Activated T-cell treated with anti-CD3 and anti-CD28 coated beads, Interleukin-2, amount 50 U/mL, for 24 hours (primary cell): ENCODE measurements at regions not wholly inside any gene's neighbourhood (a gene's known extent, or its start where the extent isn't known, plus 50 kb on each side); places are given as distances from the start of the nearest gene placed in this dataset.
"Not testable (repeated sequence)": the region's sequence is repeated elsewhere in the genome, so short reads cannot be mapped to it uniquely, and the experiment has no call there.

Experiments used
- DNase-seq: peaks from one replicate; pipeline ENCODE4 v3.0.0-alpha.2; 2020
- H3K27ac Mint-ChIP-seq: 2 replicates; pipeline ENCODE4 v1.8.0; 2020; ENCODE audit warnings: mild to moderate bottlenecking, mixed read lengths
- H3K27me3 Mint-ChIP-seq: 2 replicates; pipeline ENCODE4 v1.8.0; 2020; ENCODE audit warnings: mixed read lengths
- H3K36me3 Mint-ChIP-seq: 2 replicates; pipeline ENCODE4 v1.8.0; 2020; ENCODE audit warnings: low read depth, mixed read lengths
- H3K4me1 Mint-ChIP-seq: 2 replicates; pipeline ENCODE4 v1.8.0; 2020; ENCODE audit warnings: low read depth, mixed read lengths
- H3K4me3 Mint-ChIP-seq: 2 replicates; pipeline ENCODE4 v1.8.0; 2020; ENCODE audit warnings: mild to moderate bottlenecking, moderate library complexity, mixed read lengths
- H3K9me3 Mint-ChIP-seq: 2 replicates; pipeline ENCODE4 v1.8.0; 2020; ENCODE audit warnings: mixed read lengths

DNA sequence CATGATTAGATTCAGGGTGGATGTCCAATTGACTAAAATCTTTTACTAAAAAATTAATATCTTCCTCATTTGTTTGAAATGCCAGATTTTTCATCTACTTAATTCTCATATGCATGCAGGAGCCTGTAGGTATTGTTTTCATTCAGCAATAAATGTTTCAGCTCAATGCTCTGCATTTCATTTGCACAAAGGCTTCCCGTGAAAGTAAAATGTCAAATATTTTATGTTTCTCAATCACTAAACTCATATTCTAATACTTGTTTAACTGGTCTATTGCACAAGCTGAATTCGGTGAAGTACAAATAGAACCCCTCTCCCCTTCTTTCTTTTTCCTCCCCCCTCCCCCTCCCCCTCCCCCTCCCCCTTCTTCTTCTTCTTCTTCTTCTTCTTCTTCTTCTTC is 175.9 kb downstream of the MCHR2 start:
- no peak for DNase-seq
- Mint-ChIP-seq H3K4me3 (no peak overlapping the region), H3K27ac (no peak overlapping the region), H3K27me3 (peaks cover 39% of the 10 kb centered on the region), H3K4me1 (peaks cover 6% of the 10 kb centered on the region), H3K9me3 (no peaks in the 10 kb centered on the region), H3K36me3 (no peaks in the 10 kb centered on the region)

DNA sequence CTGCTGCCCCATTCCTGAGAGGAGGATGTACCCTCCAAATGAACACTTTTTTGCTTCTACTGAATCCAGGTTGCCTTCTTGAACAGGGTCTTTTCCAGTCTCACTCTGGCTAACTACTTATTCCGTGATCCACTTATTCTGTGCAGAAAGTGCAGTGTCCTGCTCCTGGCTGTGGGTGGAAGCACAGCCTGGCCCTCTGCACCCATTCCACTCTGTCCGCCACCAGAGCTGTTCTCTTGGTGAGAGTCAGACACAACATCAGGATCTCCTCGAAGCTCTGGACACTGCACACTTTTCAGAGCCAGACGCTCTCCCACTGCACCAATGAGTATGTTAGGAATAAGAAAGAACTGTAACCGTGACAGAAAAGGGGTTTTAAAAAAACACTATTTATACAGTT is 174.2 kb downstream of the MCHR2 start:
- no peak overlapping the region for H3K4me3 Mint-ChIP-seq
- DNase-seq = no peak
- H3K27me3 Mint-ChIP-seq = peaks cover 37% of the 10 kb centered on the region
- no peaks in the 10 kb centered on the region for H3K9me3 Mint-ChIP-seq
- H3K36me3 Mint-ChIP-seq = no peaks in the 10 kb centered on the region
- no peak overlapping the region for H3K27ac Mint-ChIP-seq
- H3K4me1 Mint-ChIP-seq = peaks cover 9% of the 10 kb centered on the region

DNA sequence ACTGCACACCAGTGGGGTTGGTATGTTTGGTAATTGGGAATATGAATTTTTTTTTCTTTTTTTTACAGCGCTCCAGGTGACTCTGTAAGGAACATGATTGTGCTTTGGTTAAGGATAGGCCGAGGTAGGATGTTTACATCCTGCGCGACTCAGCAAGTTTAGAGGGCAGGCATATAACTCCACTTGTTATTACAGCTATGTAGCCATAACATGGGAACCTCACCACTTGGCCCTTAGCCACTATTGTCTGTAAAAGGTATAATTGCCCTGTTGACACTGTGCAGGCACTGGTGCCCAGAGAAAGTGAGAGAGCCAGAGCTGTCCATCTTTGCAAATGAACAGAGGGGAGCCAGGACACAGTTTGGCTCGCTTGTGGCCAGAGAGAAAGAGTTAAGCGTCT is 172.9 kb downstream of the MCHR2 start:
- DNase-seq = no peak
- Mint-ChIP-seq H3K9me3 (no peaks in the 10 kb centered on the region), H3K4me3 (no peak overlapping the region), H3K27ac (no peak overlapping the region), H3K27me3 (peaks cover 37% of the 10 kb centered on the region), H3K36me3 (no peaks in the 10 kb centered on the region), H3K4me1 (peaks cover 9% of the 10 kb centered on the region)

DNA sequence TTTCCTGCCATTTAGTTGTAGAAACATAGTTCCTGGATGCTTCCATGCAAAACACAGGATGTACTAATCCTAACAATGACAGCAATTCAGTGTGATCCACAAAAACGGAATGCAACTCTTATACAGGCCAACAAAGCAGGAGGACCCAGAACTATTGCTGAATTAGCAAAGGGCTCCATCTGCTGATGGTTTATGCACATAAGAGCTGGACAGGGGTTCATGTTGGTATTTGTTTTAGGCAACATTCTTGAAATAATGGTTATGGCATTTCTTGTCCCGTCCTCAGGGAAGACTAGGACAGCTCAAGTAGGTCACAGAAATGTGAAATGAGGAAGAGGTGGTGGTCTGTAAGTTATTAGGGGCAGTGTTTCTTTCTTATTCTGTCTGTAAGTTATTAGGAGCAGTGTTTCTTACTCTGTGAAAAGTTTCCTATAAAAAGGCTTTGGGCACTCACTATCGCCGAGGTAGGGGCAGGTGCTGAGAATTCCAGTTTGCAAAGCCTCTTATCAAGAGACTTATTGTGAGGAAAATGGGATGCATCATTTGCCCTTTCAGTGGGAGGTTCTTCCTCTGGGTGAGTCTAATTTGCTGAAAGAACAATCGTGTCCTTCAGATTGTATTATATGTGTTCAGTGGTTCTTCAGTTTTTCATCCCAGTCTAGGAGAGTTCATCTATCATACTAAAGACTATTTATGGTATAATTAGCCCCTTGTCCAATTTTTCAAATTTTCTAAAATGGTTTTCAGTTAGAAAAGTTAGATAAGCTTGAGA is 171.1 kb downstream of the MCHR2 start:
- H3K27ac Mint-ChIP-seq = no peak overlapping the region
- H3K36me3 Mint-ChIP-seq = no peaks in the 10 kb centered on the region
- H3K9me3 Mint-ChIP-seq = no peaks in the 10 kb centered on the region
- DNase-seq = no peak
- peaks cover 32% of the 10 kb centered on the region for H3K27me3 Mint-ChIP-seq
- peak overlapping the region; percentile 62 for H3K4me3 Mint-ChIP-seq
- H3K4me1 Mint-ChIP-seq = peaks cover 9% of the 10 kb centered on the region

DNA sequence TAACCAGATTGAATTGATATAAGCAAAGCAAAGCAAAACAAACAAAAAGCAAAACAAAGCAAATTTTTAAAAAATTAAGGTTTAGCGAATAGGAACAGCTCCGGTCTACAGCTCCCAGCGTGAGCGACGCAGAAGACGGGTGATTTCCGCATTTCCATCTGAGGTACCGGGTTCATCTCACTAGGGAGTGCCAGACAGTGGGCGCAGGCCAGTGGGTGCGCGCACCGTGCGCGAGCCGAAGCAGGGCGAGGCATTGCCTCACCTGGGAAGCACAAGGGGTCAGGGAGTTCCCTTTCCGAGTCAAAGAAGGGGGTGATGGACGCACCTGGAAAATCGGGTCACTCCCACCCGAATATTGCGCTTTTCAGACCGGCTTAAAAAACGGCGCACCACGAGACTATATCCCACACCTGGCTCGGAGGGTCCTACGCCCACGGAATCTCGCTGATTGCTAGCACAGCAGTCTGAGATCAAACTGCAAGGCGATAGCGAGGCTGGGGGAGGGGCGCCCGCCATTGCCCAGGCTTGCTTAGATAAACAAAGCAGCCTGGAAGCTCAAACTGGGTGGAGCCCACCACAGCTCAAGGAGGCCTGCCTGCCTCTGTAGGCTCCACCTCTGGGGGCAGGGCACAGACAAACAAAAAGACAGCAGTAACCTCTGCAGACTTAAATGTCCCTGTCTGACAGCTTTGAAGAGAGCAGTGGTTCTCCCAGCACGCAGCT is 170.3 kb downstream of the MCHR2 start:
- DNase-seq = peak; percentile 30
- H3K36me3 Mint-ChIP-seq, H3K4me1 Mint-ChIP-seq, H3K9me3 Mint-ChIP-seq, H3K27ac Mint-ChIP-seq: not testable (repeated sequence)
- peaks cover 32% of the 10 kb centered on the region for H3K27me3 Mint-ChIP-seq
- H3K4me3 Mint-ChIP-seq = peak overlapping the region; percentile 62

DNA sequence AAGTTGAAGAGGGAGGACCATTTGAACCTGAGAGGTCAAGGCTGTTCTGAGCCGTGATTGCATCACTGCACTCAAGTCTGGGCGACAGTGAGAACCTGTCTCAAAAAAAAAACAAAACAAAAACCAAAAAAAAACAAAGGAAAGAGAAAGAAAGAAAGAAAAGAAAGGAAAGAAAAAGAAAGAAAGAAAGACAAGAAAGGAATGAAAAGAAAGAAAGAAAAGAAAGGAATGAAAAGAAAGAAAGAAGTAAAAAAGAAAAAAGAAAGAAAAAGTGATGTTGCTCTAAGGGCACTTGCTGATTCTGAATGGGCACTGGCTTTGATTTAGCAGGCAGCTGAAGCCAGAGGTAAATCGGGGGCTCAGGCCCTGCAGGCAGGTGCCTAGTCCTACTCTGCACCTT is 161.0 kb downstream of the MCHR2 start:
- Mint-ChIP-seq H3K4me3 (no peak overlapping the region), H3K27ac (no peak overlapping the region), H3K9me3 (no peaks in the 10 kb centered on the region), H3K4me1 (no peaks in the 10 kb centered on the region), H3K27me3 (peaks cover 6% of the 10 kb centered on the region), H3K36me3 (no peaks in the 10 kb centered on the region)
- DNase-seq = no peak

DNA sequence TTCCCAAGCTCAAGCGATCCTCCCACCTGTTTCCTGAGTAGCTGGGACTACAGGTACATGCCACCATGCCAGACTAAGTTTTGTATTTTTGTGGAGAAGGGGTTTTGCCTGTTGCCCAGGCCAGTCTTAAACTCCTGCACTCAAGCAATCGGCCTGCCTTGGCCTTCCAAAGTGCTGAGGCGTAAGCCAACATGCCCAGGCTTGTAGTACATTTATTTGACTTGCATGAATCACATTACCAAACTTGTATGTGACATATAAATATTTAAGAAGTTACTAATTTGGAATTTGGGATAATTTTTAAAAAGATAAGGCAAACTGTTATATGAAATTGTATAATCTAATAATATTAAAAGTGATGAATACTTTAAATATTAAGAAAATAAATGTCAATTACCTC is 157.6 kb downstream of the MCHR2 start:
- peaks cover 9% of the 10 kb centered on the region for H3K27me3 Mint-ChIP-seq
- no peaks in the 10 kb centered on the region for H3K4me1 Mint-ChIP-seq
- no peak overlapping the region for H3K27ac Mint-ChIP-seq
- H3K36me3 Mint-ChIP-seq = no peaks in the 10 kb centered on the region
- H3K9me3 Mint-ChIP-seq = no peaks in the 10 kb centered on the region
- no peak overlapping the region for H3K4me3 Mint-ChIP-seq
- no peak for DNase-seq

DNA sequence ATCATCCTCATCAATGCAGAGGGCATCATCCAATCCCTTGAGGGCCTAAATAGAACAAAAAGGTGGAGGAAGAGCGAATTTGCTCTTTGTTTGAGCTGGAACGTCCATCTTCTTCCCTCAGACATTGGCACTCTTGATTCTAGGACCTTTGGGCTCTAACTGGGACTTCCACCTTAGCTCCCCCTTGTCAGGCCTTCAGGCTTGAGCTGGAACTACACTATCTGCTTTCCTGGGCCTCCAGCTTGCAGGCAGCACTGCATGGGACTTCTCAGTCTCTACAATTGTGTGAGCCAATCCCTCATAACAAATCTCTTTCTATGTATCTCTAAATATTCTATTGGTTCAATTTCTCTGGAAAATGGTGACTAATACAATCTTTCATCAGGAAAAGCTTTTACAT is 155.4 kb downstream of the MCHR2 start:
- peaks cover 7% of the 10 kb centered on the region for H3K27me3 Mint-ChIP-seq
- no peak for DNase-seq
- H3K9me3 Mint-ChIP-seq = no peaks in the 10 kb centered on the region
- H3K27ac Mint-ChIP-seq = no peak overlapping the region
- H3K4me1 Mint-ChIP-seq = no peaks in the 10 kb centered on the region
- no peak overlapping the region for H3K4me3 Mint-ChIP-seq
- no peaks in the 10 kb centered on the region for H3K36me3 Mint-ChIP-seq

DNA sequence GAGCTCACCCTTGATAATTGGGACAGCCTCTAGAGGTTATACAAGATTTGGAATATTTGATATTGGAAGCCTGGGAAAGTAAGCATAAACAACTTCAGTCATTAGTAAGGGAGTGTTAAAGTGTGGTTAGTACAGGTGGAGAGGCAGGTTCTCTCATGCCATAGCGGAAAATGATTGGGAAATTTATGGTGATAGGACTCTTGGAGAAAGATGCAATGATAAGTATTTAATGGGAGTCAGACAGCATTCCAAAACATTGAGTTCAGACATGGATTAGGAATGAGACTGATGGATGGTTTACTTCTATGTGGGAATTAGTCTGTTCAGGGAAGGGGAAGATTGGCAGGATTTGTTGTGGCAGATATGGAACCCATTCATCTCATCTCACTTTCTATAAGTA is 152.7 kb downstream of the MCHR2 start:
- DNase-seq = no peak
- H3K9me3 Mint-ChIP-seq = no peaks in the 10 kb centered on the region
- H3K4me3 Mint-ChIP-seq = no peak overlapping the region
- H3K27me3 Mint-ChIP-seq = peaks cover 4% of the 10 kb centered on the region
- H3K4me1 Mint-ChIP-seq = no peaks in the 10 kb centered on the region
- no peak overlapping the region for H3K27ac Mint-ChIP-seq
- H3K36me3 Mint-ChIP-seq = no peaks in the 10 kb centered on the region

DNA sequence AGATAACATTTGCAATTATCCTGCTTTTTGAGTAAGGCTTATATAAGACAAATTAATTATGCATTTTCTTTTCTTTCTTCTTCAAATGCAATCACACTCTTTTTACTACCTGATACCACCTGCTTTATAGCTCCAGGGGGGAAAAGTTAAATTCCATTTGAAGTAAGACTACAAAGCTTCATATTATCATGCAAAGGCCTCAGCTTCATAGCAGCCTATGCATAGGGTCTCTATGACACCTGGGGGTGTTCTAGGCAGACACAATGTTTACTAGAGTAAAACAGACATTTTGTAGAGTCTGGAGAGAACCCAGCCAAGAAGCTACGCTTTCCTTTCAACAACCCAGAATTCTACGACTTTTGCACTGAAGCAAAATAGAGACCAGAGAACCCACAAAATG is 148.0 kb downstream of the MCHR2 start:
- no peak for DNase-seq
- H3K4me3 Mint-ChIP-seq = no peak overlapping the region
- no peak overlapping the region for H3K27ac Mint-ChIP-seq
- no peaks in the 10 kb centered on the region for H3K9me3 Mint-ChIP-seq
- peaks cover 10% of the 10 kb centered on the region for H3K27me3 Mint-ChIP-seq
- no peaks in the 10 kb centered on the region for H3K4me1 Mint-ChIP-seq
- no peaks in the 10 kb centered on the region for H3K36me3 Mint-ChIP-seq

DNA sequence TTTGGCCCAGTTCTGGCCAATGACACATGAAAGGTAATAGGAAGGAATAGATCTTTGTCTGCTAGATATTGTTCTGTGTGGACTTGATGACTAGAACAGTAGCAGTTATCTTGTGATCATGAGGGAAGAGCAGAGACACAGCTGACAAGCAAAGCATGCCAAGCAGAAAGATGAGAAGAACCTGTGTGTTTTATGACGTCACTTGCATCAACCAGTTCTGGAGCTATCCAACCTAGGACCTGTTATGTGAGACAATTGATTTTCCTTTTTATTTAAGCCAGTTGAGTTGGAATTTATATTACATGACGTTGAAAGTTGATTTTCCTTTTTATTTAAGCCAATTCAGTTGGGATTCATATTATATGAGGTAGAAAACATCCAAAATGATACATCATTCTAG is 143.2 kb downstream of the MCHR2 start:
- Mint-ChIP-seq H3K36me3 (no peaks in the 10 kb centered on the region), H3K27me3 (peaks cover 36% of the 10 kb centered on the region), H3K4me3 (no peak overlapping the region), H3K9me3 (no peaks in the 10 kb centered on the region), H3K27ac (no peak overlapping the region), H3K4me1 (no peaks in the 10 kb centered on the region)
- no peak for DNase-seq

DNA sequence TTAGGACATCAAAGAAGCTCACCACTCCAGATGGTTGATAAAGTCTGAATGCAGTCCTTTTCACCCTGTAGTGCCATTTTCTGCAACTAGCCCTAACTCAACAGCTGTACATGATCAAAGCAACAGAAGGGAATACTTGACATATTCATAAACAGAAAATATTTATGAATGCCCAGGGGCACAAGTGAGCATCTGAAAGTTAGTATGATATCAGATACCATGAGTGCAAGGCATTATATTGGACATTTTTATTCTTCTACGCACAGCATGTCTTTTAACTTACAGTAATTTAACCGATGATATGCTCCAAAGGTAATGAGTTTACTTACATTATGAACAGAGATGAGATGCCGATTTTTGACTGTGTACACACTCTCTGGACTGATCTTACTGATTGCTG is 142.0 kb downstream of the MCHR2 start:
- no peak for DNase-seq
- peaks cover 48% of the 10 kb centered on the region for H3K27me3 Mint-ChIP-seq

DNA sequence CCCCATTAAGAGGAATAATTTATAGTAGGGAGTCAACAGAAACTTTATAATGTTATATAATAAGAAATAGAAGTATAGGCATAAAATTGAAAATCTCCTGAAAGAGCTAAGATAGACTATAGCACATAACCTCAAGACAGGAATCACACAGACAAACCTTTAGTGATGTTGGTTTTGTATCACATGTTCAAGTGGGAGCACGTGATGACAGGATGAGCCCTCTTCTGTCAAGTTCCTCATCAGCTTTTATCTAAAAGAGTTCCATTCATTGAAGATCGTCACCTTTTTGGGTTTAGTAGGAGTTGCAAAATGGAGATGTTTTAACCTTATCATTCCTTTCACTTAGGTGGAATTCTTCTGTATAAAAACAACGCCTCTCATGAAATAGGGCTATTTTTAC is 127.0 kb downstream of the MCHR2 start:
- DNase-seq = no peak
- Mint-ChIP-seq H3K36me3 (no peaks in the 10 kb centered on the region), H3K4me1 (peaks cover 5% of the 10 kb centered on the region), H3K9me3 (no peaks in the 10 kb centered on the region), H3K27me3 (peaks cover 45% of the 10 kb centered on the region), H3K4me3 (no peak overlapping the region), H3K27ac (no peak overlapping the region)

More for the DNA sequence above, 142.0 kb downstream of the MCHR2 start:
- Mint-ChIP-seq H3K36me3 (no peaks in the 10 kb centered on the region), H3K9me3 (no peaks in the 10 kb centered on the region), H3K4me3 (no peak overlapping the region), H3K27ac (no peak overlapping the region), H3K4me1 (no peaks in the 10 kb centered on the region)

DNA sequence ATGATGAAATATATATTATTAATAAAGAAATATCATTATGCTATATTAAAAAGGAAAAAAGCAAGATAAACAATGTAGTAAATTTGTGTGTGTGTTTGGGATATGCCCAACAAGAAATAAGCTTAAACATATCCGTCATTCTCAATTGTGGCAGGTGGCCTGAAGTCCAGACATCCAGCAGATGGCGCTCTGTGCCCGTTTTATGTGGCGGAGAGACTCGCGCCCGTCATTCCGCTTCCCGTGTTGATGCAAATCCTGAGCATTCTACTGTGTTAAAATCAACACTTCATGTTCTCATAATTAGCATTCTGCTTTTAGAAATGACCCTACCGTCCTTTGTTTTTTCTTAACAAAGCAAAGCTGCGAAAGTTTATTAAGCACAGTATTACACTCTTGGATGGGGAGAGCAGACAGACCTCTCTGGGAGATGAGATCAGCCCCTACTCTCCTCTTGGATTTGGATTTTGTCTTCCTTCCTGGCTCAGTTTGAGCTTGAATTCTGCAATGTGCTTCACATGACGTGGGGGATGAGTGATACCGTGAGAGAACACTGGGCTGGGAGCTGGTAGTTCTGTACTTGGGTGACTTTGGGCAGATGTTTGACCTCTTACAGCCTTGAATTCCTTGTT is 125.8 kb downstream of the MCHR2 start:
- H3K27ac Mint-ChIP-seq = no peak overlapping the region
- DNase-seq = peak; percentile 79
- peaks cover 5% of the 10 kb centered on the region for H3K4me1 Mint-ChIP-seq
- peaks cover 51% of the 10 kb centered on the region for H3K27me3 Mint-ChIP-seq
- no peaks in the 10 kb centered on the region for H3K9me3 Mint-ChIP-seq
- no peak overlapping the region for H3K4me3 Mint-ChIP-seq
- no peaks in the 10 kb centered on the region for H3K36me3 Mint-ChIP-seq
